Lower leg skin (tissue), 3 donors: ENCODE measurements at regions not wholly inside any gene's neighbourhood (a gene's known extent, or its start where the extent isn't known, plus 50 kb on each side); places are given as distances from the start of the nearest gene placed in this dataset.

Source experiments
- POLR2A ChIP-seq, 2 donors: fragments of 450-650 bp; IDR thresholded peaks; one replicate each; pipeline ENCODE4 v1.6.1; 2016 to 2017; ENCODE audit warnings: antibody characterized with exemption in 2 of 2, mild to moderate bottlenecking in 1 of 2, moderate library complexity in 1 of 2
- TF ChIP-seq, protein P1 (sequence below), 3 donors: fragments of 450-650 bp; IDR thresholded peaks; one replicate each; pipeline ENCODE4 v1.5.1; 2016; ENCODE audit warnings: antibody characterized with exemption in 3 of 3, mild to moderate bottlenecking in 3 of 3, moderate library complexity in 2 of 3

DNA sequence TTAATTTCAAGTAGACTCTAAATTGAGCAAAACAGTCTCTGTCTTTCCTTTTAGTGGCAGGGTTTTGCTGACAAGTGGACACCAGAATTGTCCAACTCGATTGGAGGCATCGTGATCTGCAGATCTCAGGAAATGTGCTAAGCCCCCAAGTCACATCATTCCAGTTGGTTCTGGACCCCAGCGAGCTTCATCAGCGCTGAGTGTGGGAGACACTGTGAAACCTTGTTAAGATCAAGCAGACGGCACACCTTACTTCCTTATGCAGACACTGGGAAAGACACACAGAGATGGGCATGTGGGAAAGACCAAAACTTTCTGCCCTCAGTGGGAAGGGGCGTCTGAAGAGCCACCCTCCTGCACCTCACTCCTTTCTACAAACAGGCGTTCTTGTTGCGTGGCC is 440.8 kb downstream of the GLRX3 start:
- TF ChIP-seq, protein P1, sequence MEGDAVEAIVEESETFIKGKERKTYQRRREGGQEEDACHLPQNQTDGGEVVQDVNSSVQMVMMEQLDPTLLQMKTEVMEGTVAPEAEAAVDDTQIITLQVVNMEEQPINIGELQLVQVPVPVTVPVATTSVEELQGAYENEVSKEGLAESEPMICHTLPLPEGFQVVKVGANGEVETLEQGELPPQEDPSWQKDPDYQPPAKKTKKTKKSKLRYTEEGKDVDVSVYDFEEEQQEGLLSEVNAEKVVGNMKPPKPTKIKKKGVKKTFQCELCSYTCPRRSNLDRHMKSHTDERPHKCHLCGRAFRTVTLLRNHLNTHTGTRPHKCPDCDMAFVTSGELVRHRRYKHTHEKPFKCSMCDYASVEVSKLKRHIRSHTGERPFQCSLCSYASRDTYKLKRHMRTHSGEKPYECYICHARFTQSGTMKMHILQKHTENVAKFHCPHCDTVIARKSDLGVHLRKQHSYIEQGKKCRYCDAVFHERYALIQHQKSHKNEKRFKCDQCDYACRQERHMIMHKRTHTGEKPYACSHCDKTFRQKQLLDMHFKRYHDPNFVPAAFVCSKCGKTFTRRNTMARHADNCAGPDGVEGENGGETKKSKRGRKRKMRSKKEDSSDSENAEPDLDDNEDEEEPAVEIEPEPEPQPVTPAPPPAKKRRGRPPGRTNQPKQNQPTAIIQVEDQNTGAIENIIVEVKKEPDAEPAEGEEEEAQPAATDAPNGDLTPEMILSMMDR (IDR thresholded peaks at IDR 0.05) = no peak
- no peak for TF ChIP-seq POLR2A (IDR thresholded peaks at IDR 0.05)
